ENCODE measurements at regions not wholly inside any gene's neighbourhood (a gene's known extent, or its start where the extent isn't known, plus 50 kb on each side); places are given as distances from the start of the nearest gene placed in this dataset.
"Not testable (repeated sequence)": the region's sequence is repeated elsewhere in the genome, so short reads cannot be mapped to it uniquely, and the experiment has no call there.

GRCh38 chr13:81339666-81340065 lies 998.7 kb upstream of the SPRY2 start:
- not testable (repeated sequence) for H3K4me1 ChIP-seq (ENCODE audit: control insufficient read depth in 3 of 3, insufficient read depth in 2 of 3, low read depth in 1 of 3, low read length in 2 of 3); H3K4me3 ChIP-seq (ENCODE audit: low read depth in 1 of 3, low read length in 3 of 3); H3K27ac ChIP-seq (ENCODE audit: low read depth in 1 of 3, low read length in 2 of 3); H3K27me3 ChIP-seq (ENCODE audit: control insufficient read depth in 3 of 3, insufficient read depth in 3 of 3, low read length in 3 of 3); H3K9me3 ChIP-seq (ENCODE audit: control insufficient read depth in 2 of 2, insufficient read depth in 1 of 2, low read depth in 1 of 2, low read length in 1 of 2); DNase-seq; H3K36me3 ChIP-seq (ENCODE audit: control insufficient read depth in 3 of 3, insufficient read depth in 2 of 3, low read depth in 1 of 3, low read length in 3 of 3); FAIRE-seq
- WGBS, 3 donors, result 95% methylated on average over 14 of the region's 14 CpGs

GRCh38 chr13:81334481-81334880 lies 993.6 kb upstream of the SPRY2 start:
- FAIRE-seq (no peak), DNase-seq (peak in 1 of 2 donors; percentile 64)
- WGBS, 3 donors, result 15 to 61% (median 27%) methylated on average over 4 of the region's 4 CpGs
- no peaks in the 10 kb centered on the region for H3K4me1 ChIP-seq (ENCODE audit: control insufficient read depth in 3 of 3, insufficient read depth in 2 of 3, low read depth in 1 of 3, low read length in 2 of 3)
- H3K27me3 ChIP-seq (ENCODE audit: control insufficient read depth in 3 of 3, insufficient read depth in 3 of 3, low read length in 3 of 3), result no peaks in the 10 kb centered on the region
- no peak overlapping the region for H3K4me3 ChIP-seq (ENCODE audit: low read depth in 1 of 3, low read length in 3 of 3)
- peaks cover 0 to 11% of the 10 kb centered on the region in 2 donors for H3K9me3 ChIP-seq (ENCODE audit: control insufficient read depth in 2 of 2, insufficient read depth in 1 of 2, low read depth in 1 of 2, low read length in 1 of 2)
- no peak overlapping the region for H3K27ac ChIP-seq (ENCODE audit: low read depth in 1 of 3, low read length in 2 of 3)
- no peaks in the 10 kb centered on the region for H3K36me3 ChIP-seq (ENCODE audit: control insufficient read depth in 3 of 3, insufficient read depth in 2 of 3, low read depth in 1 of 3, low read length in 3 of 3)

GRCh38 chr13:81326913-81327312 lies 986.0 kb upstream of the SPRY2 start:
- no peak overlapping the region for H3K27ac ChIP-seq (ENCODE audit: low read depth in 1 of 3, low read length in 2 of 3)
- FAIRE-seq (no peak), DNase-seq (peak in 1 of 2 donors; percentile 3)
- no peaks in the 10 kb centered on the region for H3K36me3 ChIP-seq (ENCODE audit: control insufficient read depth in 3 of 3, insufficient read depth in 2 of 3, low read depth in 1 of 3, low read length in 3 of 3)
- H3K4me3 ChIP-seq (ENCODE audit: low read depth in 1 of 3, low read length in 3 of 3), result no peak overlapping the region
- no peaks in the 10 kb centered on the region for H3K4me1 ChIP-seq (ENCODE audit: control insufficient read depth in 3 of 3, insufficient read depth in 2 of 3, low read depth in 1 of 3, low read length in 2 of 3)
- 26 to 58% (median 36%) methylated on average over 1 of the region's 1 CpG for WGBS, 3 donors
- H3K27me3 ChIP-seq (ENCODE audit: control insufficient read depth in 3 of 3, insufficient read depth in 3 of 3, low read length in 3 of 3), result no peaks in the 10 kb centered on the region
- H3K9me3 ChIP-seq (ENCODE audit: control insufficient read depth in 2 of 2, insufficient read depth in 1 of 2, low read depth in 1 of 2, low read length in 1 of 2), result peaks cover 0 to 11% of the 10 kb centered on the region in 2 donors

GRCh38 chr13:81320516-81320915 lies 979.6 kb upstream of the SPRY2 start:
- DNase-seq (no peak), FAIRE-seq (no peak)
- no peak overlapping the region for H3K27ac ChIP-seq (ENCODE audit: low read depth in 1 of 3, low read length in 2 of 3)
- H3K27me3 ChIP-seq (ENCODE audit: control insufficient read depth in 3 of 3, insufficient read depth in 3 of 3, low read length in 3 of 3), result no peaks in the 10 kb centered on the region
- H3K4me1 ChIP-seq (ENCODE audit: control insufficient read depth in 3 of 3, insufficient read depth in 2 of 3, low read depth in 1 of 3, low read length in 2 of 3), result no peaks in the 10 kb centered on the region
- H3K36me3 ChIP-seq (ENCODE audit: control insufficient read depth in 3 of 3, insufficient read depth in 2 of 3, low read depth in 1 of 3, low read length in 3 of 3), result no peaks in the 10 kb centered on the region
- H3K9me3 ChIP-seq (ENCODE audit: control insufficient read depth in 2 of 2, insufficient read depth in 1 of 2, low read depth in 1 of 2, low read length in 1 of 2), result peaks cover 0 to 3% of the 10 kb centered on the region in 2 donors
- H3K4me3 ChIP-seq (ENCODE audit: low read depth in 1 of 3, low read length in 3 of 3), result no peak overlapping the region
- 88 to 93% (median 91%) methylated on average over 2 of the region's 2 CpGs for WGBS, 3 donors

GRCh38 chr13:81319351-81319750 lies 978.4 kb upstream of the SPRY2 start:
- no peaks in the 10 kb centered on the region for H3K4me1 ChIP-seq (ENCODE audit: control insufficient read depth in 3 of 3, insufficient read depth in 2 of 3, low read depth in 1 of 3, low read length in 2 of 3)
- H3K9me3 ChIP-seq (ENCODE audit: control insufficient read depth in 2 of 2, insufficient read depth in 1 of 2, low read depth in 1 of 2, low read length in 1 of 2), result peaks cover 0 to 3% of the 10 kb centered on the region in 2 donors
- no peak overlapping the region for H3K27ac ChIP-seq (ENCODE audit: low read depth in 1 of 3, low read length in 2 of 3)
- no peak overlapping the region for H3K4me3 ChIP-seq (ENCODE audit: low read depth in 1 of 3, low read length in 3 of 3)
- no peaks in the 10 kb centered on the region for H3K27me3 ChIP-seq (ENCODE audit: control insufficient read depth in 3 of 3, insufficient read depth in 3 of 3, low read length in 3 of 3)
- no peaks in the 10 kb centered on the region for H3K36me3 ChIP-seq (ENCODE audit: control insufficient read depth in 3 of 3, insufficient read depth in 2 of 3, low read depth in 1 of 3, low read length in 3 of 3)
- no peak for FAIRE-seq
- WGBS, 3 donors, result 46 to 69% (median 59%) methylated on average over 3 of the region's 3 CpGs
- no peak for DNase-seq

- Histone ChIP-seq H3K27me3 (ENCODE audit: control insufficient read depth in 3 of 3, insufficient read depth in 3 of 3, low read length in 3 of 3) (no peaks in the 10 kb centered on the region), H3K27ac (ENCODE audit: low read depth in 1 of 3, low read length in 2 of 3) (no peak overlapping the region), H3K36me3 (ENCODE audit: control insufficient read depth in 3 of 3, insufficient read depth in 2 of 3, low read depth in 1 of 3, low read length in 3 of 3) (no peaks in the 10 kb centered on the region), H3K4me3 (ENCODE audit: low read depth in 1 of 3, low read length in 3 of 3) (no peak overlapping the region), H3K4me1 (ENCODE audit: control insufficient read depth in 3 of 3, insufficient read depth in 2 of 3, low read depth in 1 of 3, low read length in 2 of 3) (no peaks in the 10 kb centered on the region), H3K9me3 (ENCODE audit: control insufficient read depth in 2 of 2, insufficient read depth in 1 of 2, low read depth in 1 of 2, low read length in 1 of 2) (peaks cover 0 to 3% of the 10 kb centered on the region in 2 donors)
- FAIRE-seq (no peak), DNase-seq (no peak)
- 75 to 86% (median 79%) methylated on average over 4 of the region's 4 CpGs for WGBS, 3 donors
Measured at GRCh38 chr13:81318231-81319019, 977.5 kb upstream of the SPRY2 start.

- Histone ChIP-seq H3K27me3 (ENCODE audit: control insufficient read depth in 3 of 3, insufficient read depth in 3 of 3, low read length in 3 of 3) (no peaks in the 10 kb centered on the region), H3K27ac (ENCODE audit: low read depth in 1 of 3, low read length in 2 of 3) (no peak overlapping the region), H3K4me1 (ENCODE audit: control insufficient read depth in 3 of 3, insufficient read depth in 2 of 3, low read depth in 1 of 3, low read length in 2 of 3) (no peaks in the 10 kb centered on the region), H3K9me3 (ENCODE audit: control insufficient read depth in 2 of 2, insufficient read depth in 1 of 2, low read depth in 1 of 2, low read length in 1 of 2) (peaks cover 0 to under 1% of the 10 kb centered on the region in 2 donors), H3K36me3 (ENCODE audit: control insufficient read depth in 3 of 3, insufficient read depth in 2 of 3, low read depth in 1 of 3, low read length in 3 of 3) (no peaks in the 10 kb centered on the region), H3K4me3 (ENCODE audit: low read depth in 1 of 3, low read length in 3 of 3) (no peak overlapping the region)
- 87 to 92% (median 91%) methylated on average over 3 of the region's 3 CpGs for WGBS, 3 donors
- no peak for DNase-seq
- no peak for FAIRE-seq
Measured at GRCh38 chr13:81314461-81314860, 973.5 kb upstream of the SPRY2 start.

- Histone ChIP-seq H3K4me3 (ENCODE audit: low read depth in 1 of 3, low read length in 3 of 3) (no peak overlapping the region), H3K36me3 (ENCODE audit: control insufficient read depth in 3 of 3, insufficient read depth in 2 of 3, low read depth in 1 of 3, low read length in 3 of 3) (no peaks in the 10 kb centered on the region), H3K4me1 (ENCODE audit: control insufficient read depth in 3 of 3, insufficient read depth in 2 of 3, low read depth in 1 of 3, low read length in 2 of 3) (no peaks in the 10 kb centered on the region), H3K27me3 (ENCODE audit: control insufficient read depth in 3 of 3, insufficient read depth in 3 of 3, low read length in 3 of 3) (no peaks in the 10 kb centered on the region), H3K9me3 (ENCODE audit: control insufficient read depth in 2 of 2, insufficient read depth in 1 of 2, low read depth in 1 of 2, low read length in 1 of 2) (no peaks in the 10 kb centered on the region), H3K27ac (ENCODE audit: low read depth in 1 of 3, low read length in 2 of 3) (no peak overlapping the region)
- DNase-seq, result no peak
- no peak for FAIRE-seq
Measured at GRCh38 chr13:81305928-81306327, 965.0 kb upstream of the SPRY2 start.

- Histone ChIP-seq H3K27ac (ENCODE audit: low read depth in 1 of 3, low read length in 2 of 3) (no peak overlapping the region), H3K36me3 (ENCODE audit: control insufficient read depth in 3 of 3, insufficient read depth in 2 of 3, low read depth in 1 of 3, low read length in 3 of 3) (no peaks in the 10 kb centered on the region), H3K27me3 (ENCODE audit: control insufficient read depth in 3 of 3, insufficient read depth in 3 of 3, low read length in 3 of 3) (no peaks in the 10 kb centered on the region), H3K9me3 (ENCODE audit: control insufficient read depth in 2 of 2, insufficient read depth in 1 of 2, low read depth in 1 of 2, low read length in 1 of 2) (no peaks in the 10 kb centered on the region), H3K4me3 (ENCODE audit: low read depth in 1 of 3, low read length in 3 of 3) (no peak overlapping the region), H3K4me1 (ENCODE audit: control insufficient read depth in 3 of 3, insufficient read depth in 2 of 3, low read depth in 1 of 3, low read length in 2 of 3) (no peaks in the 10 kb centered on the region)
- no peak for DNase-seq
- FAIRE-seq, result no peak
- 77 to 83% (median 82%) methylated on average over 6 of the region's 6 CpGs for WGBS, 3 donors
Measured at GRCh38 chr13:81304121-81304659, 963.3 kb upstream of the SPRY2 start.

All from small intestine (tissue), 7 donors.